GM18861 (cell line): ENCODE measurements at regions not wholly inside any gene's neighbourhood (a gene's known extent, or its start where the extent isn't known, plus 50 kb on each side); places are given as distances from the start of the nearest gene placed in this dataset.

Experiments used
- ATAC-seq: cut with Tn5 transposase; IDR thresholded peaks from one replicate; pipeline ENCODE4 v1.9.1; 2021; ENCODE audit not compliant: unreplicated experiment

DNA sequence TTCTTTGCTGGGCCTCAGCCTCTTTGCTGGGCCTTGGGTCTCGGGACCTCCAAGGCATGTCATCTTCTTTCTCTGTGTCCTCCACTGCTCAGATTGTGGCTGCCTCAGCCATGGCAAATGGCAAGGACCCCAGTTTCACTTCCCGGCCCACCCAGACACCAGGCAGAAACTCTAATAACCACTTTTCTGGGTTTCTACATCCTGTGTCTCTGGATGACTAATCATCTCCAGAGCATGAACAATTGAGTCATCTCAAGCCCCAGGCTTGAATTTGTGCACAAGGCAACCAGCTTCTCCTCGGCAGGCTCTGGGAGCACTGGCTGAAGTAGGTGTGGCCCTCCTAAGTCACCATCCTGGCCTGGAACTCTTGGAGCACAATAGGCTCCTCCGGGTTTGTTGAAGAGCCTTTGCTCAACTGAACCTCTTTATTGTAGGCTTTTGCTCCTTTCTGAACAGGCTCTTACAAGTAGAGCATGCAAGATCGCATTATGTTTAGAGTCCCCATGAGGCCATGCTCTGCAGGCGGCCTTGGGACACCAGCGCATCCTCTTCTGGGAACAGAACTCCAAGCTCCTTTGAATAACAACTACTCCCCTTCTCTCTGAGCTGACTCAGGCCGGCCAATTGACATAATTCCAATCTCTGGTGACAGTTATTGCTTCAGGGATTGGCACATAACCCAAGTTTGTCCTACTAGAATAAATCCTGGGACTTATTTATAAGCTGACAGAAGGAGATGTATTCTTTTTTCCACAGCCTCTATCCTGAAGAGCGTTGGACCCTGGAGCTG is 218.1 kb downstream of the WDR11 start:
- ATAC-seq: peak; percentile 73

GRCh38 chr10:121070275-121071070 is 219.3 kb downstream of the WDR11 start:
- ATAC-seq: no peak

- no peak for ATAC-seq
Measured at GRCh38 chr10:121071901-121072300, 220.7 kb downstream of the WDR11 start.

DNA sequence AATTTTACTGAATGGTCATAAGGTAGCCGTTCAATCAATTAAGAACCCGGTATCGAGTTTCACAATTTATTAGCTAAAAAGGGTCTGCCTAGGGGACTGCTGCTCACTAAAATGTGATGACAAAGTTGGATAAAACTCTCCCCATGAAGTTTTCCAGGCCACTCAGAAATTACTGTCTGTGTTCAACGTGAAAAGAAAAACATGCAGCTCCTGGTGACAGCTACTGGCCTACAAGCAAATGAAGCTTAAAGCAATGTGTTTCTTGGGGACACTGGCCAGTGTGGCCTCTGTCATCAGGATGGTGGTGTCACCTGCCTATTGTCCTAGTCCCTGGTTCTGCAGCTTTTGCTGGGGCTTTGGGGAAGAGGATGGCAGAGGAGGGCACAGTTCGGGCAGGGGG is 222.6 kb downstream of the WDR11 start:
- no peak for ATAC-seq

- ATAC-seq: no peak
Measured at GRCh38 chr10:121076776-121077715, 225.9 kb downstream of the WDR11 start.

DNA sequence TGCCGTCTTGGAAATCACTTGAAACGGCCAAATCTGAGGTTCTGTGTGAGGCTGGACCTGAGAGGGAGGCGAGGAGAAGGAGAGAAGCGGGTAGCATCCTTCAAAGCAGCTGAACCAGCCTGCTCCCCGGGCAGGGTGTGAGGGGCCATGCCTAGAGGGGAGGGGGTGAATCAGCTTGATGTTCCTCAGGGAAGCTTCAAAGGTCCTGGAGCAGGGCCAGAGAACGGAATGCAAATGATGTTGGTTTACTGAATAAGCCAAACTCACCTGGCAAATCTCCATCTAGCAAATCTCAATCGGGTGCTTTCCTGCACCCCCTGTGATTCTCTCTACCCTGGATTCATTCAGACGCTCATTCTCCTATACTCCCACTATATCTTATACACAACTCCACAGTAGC is 226.9 kb downstream of the WDR11 start:
- ATAC-seq: no peak

- ATAC-seq: no peak
Measured at GRCh38 chr10:121078672-121079102, 227.5 kb downstream of the WDR11 start.

DNA sequence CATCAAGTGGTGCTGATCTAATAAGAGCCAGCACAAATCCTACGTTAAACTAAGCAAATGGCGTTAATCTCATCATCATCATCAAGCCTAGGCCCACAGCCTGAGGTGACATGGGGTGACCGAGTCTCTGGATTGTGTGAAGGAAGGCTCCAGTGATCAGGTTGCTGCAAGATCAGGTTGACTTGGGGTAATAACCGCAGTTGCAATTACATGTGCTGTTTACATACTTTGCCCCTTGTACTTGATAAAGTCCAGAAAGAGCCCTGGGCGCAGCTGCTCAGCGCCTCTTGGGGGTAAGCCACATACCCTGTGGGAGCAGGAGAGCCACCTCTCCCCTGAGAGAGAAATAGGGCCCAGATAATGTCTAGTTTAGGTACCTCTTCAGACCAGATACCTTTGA is 228.1 kb downstream of the WDR11 start:
- ATAC-seq: no peak

GRCh38 chr10:121080281-121080891 is 229.2 kb downstream of the WDR11 start:
- ATAC-seq: no peak

DNA sequence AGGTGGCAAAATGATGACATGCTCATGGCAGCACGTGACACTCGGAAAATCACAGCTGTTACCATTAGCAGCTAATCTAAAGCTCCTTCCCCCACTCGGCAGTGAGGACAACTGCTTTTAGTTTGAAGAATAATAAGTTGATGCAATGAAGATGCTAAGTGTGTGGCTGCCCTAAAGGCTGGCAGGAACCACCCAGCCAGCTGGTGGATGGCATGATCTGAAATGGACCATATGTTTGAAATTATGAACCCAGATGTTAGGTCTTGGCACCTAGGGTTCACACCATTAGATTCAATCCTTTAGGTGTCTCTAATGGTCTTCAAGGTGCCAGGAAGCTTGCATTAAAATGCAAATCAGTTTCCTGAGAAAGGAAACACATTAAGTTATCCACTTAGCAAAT is 230.1 kb downstream of the WDR11 start:
- no peak for ATAC-seq

GRCh38 chr10:121082984-121083383 is 231.8 kb downstream of the WDR11 start:
- ATAC-seq: no peak

GRCh38 chr10:121084016-121084674 is 233.0 kb downstream of the WDR11 start:
- ATAC-seq: no peak

DNA sequence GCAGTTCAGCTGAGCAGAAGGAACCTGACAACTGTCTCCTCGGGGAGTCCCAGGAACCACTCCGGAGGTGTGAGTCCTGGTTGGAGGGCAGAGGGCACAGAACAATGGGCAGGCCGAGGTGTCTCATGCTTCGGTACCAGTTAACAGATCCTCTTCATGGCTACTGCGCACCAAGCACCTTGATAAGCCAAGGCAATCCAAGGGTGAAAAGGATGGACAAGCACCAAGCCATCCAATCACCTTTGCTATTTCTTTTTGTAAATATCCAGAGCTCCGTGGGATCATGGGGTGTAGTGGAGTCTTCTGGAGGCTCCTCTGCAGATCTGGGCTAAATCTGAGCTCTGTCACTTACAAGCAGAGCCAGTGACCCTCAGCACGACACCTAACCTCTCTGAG is 233.5 kb downstream of the WDR11 start:
- no peak for ATAC-seq

DNA sequence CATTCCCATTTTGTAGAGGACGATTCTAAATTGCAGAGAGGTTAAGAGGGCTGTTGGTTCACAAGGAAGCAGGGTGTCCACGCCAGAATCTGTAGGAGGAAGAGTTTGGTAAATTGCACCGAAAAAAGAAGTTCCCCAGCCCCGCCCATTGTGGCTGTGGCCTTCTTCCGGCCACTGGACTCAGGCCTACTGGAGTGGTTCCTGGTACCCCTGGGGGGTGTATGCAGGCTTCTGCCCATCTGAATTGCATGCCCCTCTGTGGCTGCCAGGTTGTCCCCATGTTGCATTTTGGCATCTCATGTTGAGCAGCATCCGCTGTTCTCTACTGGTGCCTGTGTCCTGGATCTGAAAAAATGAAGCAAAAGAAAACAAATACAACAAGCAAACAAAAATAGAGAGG is 234.2 kb downstream of the WDR11 start:
- no peak for ATAC-seq

- no peak for ATAC-seq
Measured at GRCh38 chr10:121087129-121087528, 236.0 kb downstream of the WDR11 start.

GRCh38 chr10:121087688-121088087 is 236.5 kb downstream of the WDR11 start:
- no peak for ATAC-seq

GRCh38 chr10:121088524-121088923 is 237.4 kb downstream of the WDR11 start:
- ATAC-seq: no peak

DNA sequence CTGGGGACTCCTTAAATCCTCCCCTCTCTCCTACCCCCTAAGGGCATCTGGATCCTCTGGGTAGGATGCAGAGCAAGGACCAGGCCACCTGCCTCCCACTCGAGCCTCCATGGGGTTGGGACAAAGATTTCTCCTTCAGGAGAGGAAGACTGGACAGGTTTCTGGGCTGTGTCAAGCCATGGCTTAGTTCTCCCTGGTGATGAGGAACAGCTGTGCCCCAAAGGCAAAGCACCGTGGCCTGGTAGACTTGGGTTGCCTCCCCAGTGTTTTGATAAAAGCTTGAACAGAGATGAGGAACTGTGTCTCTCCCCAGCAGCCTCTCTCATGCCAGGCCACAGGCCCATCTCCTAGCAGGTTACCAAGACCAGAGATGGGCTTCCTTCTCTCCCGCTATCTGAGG is 238.3 kb downstream of the WDR11 start:
- no peak for ATAC-seq

DNA sequence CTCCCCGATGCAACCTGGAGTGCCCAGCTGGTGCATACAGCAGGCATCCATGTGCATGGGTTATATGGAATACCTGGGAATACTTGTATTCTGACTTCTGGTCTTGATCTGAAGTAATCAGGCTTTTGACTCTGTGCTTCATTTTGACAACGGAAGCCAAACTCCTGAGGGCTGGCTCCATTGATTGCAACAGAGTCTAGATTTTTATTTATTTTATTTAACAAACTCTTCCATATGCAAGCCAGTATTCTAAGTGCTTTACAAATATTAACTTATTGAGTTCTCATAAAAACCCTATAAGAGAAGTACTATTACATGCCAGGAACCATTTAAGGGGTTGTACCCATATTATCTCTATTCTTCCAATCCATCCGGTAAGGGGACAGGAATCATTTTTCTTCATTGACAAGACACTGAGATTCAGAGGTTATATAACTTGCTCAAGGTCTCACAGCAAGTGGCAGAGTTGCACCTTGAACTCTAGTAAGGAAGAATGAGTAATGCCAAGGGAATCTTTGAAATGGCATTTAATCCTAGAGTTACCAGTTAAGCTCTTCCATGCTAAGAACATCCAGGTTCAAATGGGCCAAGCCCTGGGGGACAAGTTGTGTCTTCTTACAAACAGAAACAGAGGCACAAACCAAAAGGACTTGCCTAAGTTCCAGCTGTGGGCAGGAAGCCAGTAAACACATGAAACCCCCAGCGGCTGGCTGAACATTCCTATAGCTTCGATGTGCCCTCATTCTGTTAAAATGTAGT is 241.0 kb downstream of the WDR11 start:
- no peak for ATAC-seq

- no peak for ATAC-seq
Measured at GRCh38 chr10:121092720-121093095, 241.5 kb downstream of the WDR11 start.
